Aorta (tissue), 5 donors: ENCODE measurements at regions not wholly inside any gene's neighbourhood (a gene's known extent, or its start where the extent isn't known, plus 50 kb on each side); places are given as distances from the start of the nearest gene placed in this dataset.
"Not testable (repeated sequence)": the region's sequence is repeated elsewhere in the genome, so short reads cannot be mapped to it uniquely, and the experiment has no call there.

Experiments used
- ATAC-seq: fragments of 200-7000 bp; cut with Tn5 transposase; one replicate; pipeline ENCODE4 v1.9.1; 2022; ENCODE audit warnings: moderate library complexity; ENCODE audit not compliant: low FRiP score
- DNase-seq, 2 donors: peaks; one replicate each; pipeline ENCODE4 v3.0.0-alpha.2; 2020
- H3K27ac ChIP-seq, 2 donors: one replicate each; pipeline ENCODE4 v1.5.1; 2013; ENCODE audit warnings: low read length in 2 of 2, mild to moderate bottlenecking in 2 of 2, moderate library complexity in 2 of 2, control low read depth in 1 of 2, inconsistent platforms in 1 of 2, low read depth in 1 of 2
- H3K27me3 ChIP-seq, 2 donors: one replicate each; pipeline ENCODE4 v1.6.1; 2013; ENCODE audit warnings: control low read depth in 1 of 2, low read length in 1 of 2, mild to moderate bottlenecking in 1 of 2, moderate library complexity in 1 of 2; ENCODE audit not compliant: insufficient read depth in 2 of 2, control insufficient read depth in 1 of 2
- H3K36me3 ChIP-seq, 2 donors: one replicate each; pipeline ENCODE4 v1.6.1; 2013; ENCODE audit warnings: control low read depth in 1 of 2, low read length in 1 of 2, mild to moderate bottlenecking in 1 of 2; ENCODE audit not compliant: insufficient read depth in 2 of 2, control insufficient read depth in 1 of 2
- H3K4me1 ChIP-seq, 2 donors: one replicate each; pipeline ENCODE4 v1.6.1; 2013; ENCODE audit warnings: low read length in 2 of 2, control low read depth in 1 of 2, mild to moderate bottlenecking in 1 of 2, moderate library complexity in 1 of 2; ENCODE audit not compliant: insufficient read depth in 2 of 2, control insufficient read depth in 1 of 2
- H3K4me3 ChIP-seq, 2 donors: one replicate each; pipeline ENCODE4 v1.5.1; 2013; ENCODE audit warnings: low read length in 2 of 2, control low read depth in 1 of 2, mild to moderate bottlenecking in 1 of 2
- H3K9me3 ChIP-seq: one replicate; pipeline ENCODE4 v1.6.1; 2013; ENCODE audit warnings: mild to moderate bottlenecking, low read length; ENCODE audit not compliant: control insufficient read depth
- WGBS, 2 donors: extraction: QIAGEN DNeasy Blood & Tissue Kit; methylation state at CpG; one replicate each; pipeline ENCODE4 v1.1.7; 2013; 5-methylcytosine and 5-hydroxymethylcytosine counted together
- intact Hi-C, 2 donors: fragments of 100-400 bp; cut with DNase I; formaldehyde crosslinking; loops; one replicate each; pipeline versions ENCODE4 v1.14.2 to v1.15.0; 2022
- donor health status: healthy with polysubstance abuse.
- donor health status: Bipolar disorder and iron deficiency.
- donor health status: DM: no; HTN: no; CAD: no.
- donor health status: DM: no; HTN: no; CAD: no.
- donor health status: DM: yes; HTN: yes; CAD: no.

DNA sequence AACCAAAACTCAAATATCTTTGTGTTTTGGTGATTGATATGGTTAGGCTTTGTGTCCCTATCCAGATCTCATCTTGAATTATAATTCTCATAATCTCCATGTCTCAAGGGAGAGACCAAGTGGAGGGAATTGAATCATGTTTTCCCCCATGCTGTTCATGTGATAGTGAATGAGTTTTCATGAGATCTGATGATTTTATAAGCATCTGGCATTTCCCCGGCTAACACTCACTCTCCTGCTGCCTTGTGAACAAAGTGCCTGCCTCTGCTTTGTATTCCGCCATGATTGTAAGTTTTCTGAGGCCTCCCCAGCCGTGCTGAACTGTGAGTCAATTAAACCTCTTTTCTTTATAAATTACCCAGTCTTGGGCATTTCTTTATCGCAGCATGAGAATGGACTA, 419.5 kb downstream of the SH2D4B start:
- no peak overlapping the region for H3K27ac ChIP-seq
- WGBS, 2 donors = 89 to 90% methylated on average over 4 of the region's 4 CpGs
- DNase-seq (no peak), ATAC-seq (no peak)
- no peaks in the 10 kb centered on the region for H3K9me3 ChIP-seq
- intact Hi-C loops = no loop called here
- H3K4me1 ChIP-seq = no peaks in the 10 kb centered on the region
- no peak overlapping the region for H3K4me3 ChIP-seq
- no peaks in the 10 kb centered on the region for H3K36me3 ChIP-seq
- H3K27me3 ChIP-seq = no peaks in the 10 kb centered on the region

DNA sequence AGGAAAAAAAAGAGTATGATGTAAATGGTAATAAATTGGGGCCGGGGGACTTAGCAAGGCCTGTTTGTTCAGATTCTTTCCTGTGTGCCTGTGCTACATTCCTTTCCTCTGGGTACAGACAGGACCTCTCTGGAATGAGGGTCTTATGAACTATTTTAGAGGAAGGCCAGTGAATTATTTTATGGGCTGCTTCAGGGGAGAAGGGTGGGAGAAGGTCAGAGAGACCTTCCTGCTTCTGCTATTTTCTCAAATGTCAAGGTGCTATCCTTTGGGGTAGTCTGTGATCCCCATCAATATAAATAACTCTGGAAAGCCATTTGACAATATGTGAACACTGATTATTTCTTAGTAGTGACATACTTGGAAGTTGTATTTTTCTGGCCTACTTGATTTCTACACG, 426.5 kb downstream of the SH2D4B start:
- no peak for ATAC-seq
- Histone ChIP-seq H3K4me3 (no peak overlapping the region), H3K4me1 (no peaks in the 10 kb centered on the region), H3K36me3 (no peaks in the 10 kb centered on the region), H3K27ac (no peak overlapping the region), H3K9me3 (no peaks in the 10 kb centered on the region), H3K27me3 (no peaks in the 10 kb centered on the region)
- no peak for DNase-seq
- 49 to 68% methylated on average over 2 of the region's 2 CpGs for WGBS, 2 donors
- intact Hi-C loops = no loop called here

GRCh38 chr10:80964955-80965614, 427.4 kb downstream of the SH2D4B start:
- H3K4me3 ChIP-seq = no peak overlapping the region
- no peaks in the 10 kb centered on the region for H3K36me3 ChIP-seq
- H3K4me1 ChIP-seq = no peaks in the 10 kb centered on the region
- H3K9me3 ChIP-seq = no peaks in the 10 kb centered on the region
- H3K27ac ChIP-seq = no peak overlapping the region
- no peaks in the 10 kb centered on the region for H3K27me3 ChIP-seq
- 46 to 53% methylated on average over 3 of the region's 3 CpGs for WGBS, 2 donors
- no peak for ATAC-seq
- DNase-seq = no peak
- intact Hi-C loops = no loop called here

GRCh38 chr10:80966326-80966986, 428.8 kb downstream of the SH2D4B start:
- Histone ChIP-seq H3K9me3 (no peaks in the 10 kb centered on the region), H3K36me3 (no peaks in the 10 kb centered on the region), H3K4me3 (no peak overlapping the region), H3K27ac (no peak overlapping the region), H3K27me3 (no peaks in the 10 kb centered on the region), H3K4me1 (no peaks in the 10 kb centered on the region)
- ATAC-seq (no peak), DNase-seq (no peak)
- intact Hi-C loops = no loop called here
- WGBS, 2 donors = 65 to 68% methylated on average over 3 of the region's 3 CpGs

- H3K27me3 ChIP-seq, H3K36me3 ChIP-seq, intact Hi-C loops, ATAC-seq, DNase-seq, H3K27ac ChIP-seq, H3K4me3 ChIP-seq, H3K9me3 ChIP-seq, H3K4me1 ChIP-seq: not testable (repeated sequence)
- WGBS, 2 donors = 90 to 93% methylated on average over 4 of the region's 4 CpGs
These were observed 429.7 kb downstream of the SH2D4B start for GRCh38 chr10:80967357-80967756.

DNA sequence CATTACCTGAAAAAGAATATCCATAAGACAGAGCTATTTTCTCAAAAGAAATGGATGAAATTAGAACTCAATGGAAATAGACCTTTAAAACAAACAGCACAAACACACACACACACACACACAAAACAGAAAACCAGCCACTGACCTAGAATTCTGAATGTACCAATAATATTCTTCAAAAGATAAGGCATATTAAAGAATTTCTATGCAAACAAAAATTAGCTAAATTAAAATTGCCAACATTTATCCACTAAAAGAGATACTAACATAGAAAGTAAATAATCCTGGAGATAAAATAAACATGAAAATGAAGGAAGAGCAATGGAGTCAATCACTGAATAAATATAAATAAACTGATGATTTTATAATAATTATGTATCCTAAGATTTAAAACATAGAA, 431.2 kb downstream of the SH2D4B start:
- no peak for DNase-seq
- Histone ChIP-seq H3K4me3 (no peak overlapping the region), H3K27ac (no peak overlapping the region), H3K4me1 (no peaks in the 10 kb centered on the region), H3K9me3 (no peaks in the 10 kb centered on the region), H3K27me3 (no peaks in the 10 kb centered on the region), H3K36me3 (no peaks in the 10 kb centered on the region)
- intact Hi-C loops = no loop called here
- ATAC-seq = no peak

DNA sequence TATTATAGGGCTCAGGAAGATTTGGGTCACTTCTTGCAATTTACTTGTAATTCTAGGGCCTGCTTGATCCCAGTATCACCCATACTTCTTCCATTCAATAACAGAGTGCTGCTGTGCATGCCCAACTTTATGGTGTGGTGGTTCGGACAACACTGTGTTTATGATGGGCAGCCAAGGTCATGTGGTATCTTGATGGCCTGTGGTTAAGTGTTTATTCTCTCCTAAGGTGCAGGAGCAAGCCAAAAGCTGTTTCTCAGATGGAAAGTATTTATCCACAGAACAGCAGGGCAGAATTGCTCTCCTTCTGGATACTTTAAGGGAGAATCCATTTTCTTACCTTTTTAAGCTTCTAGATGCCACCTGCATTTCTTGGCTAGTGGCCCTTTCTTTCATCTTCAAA, 433.8 kb downstream of the SH2D4B start:
- Histone ChIP-seq H3K36me3 (no peaks in the 10 kb centered on the region), H3K27ac (no peak overlapping the region), H3K4me1 (no peaks in the 10 kb centered on the region), H3K4me3 (no peak overlapping the region), H3K9me3 (no peaks in the 10 kb centered on the region), H3K27me3 (no peaks in the 10 kb centered on the region)
- WGBS, 2 donors = 74 to 81% methylated on average over 1 of the region's 1 CpG
- DNase-seq (no peak), ATAC-seq (no peak)
- intact Hi-C loops = no loop called here

- Histone ChIP-seq H3K4me1 (no peaks in the 10 kb centered on the region), H3K9me3 (no peaks in the 10 kb centered on the region), H3K4me3 (no peak overlapping the region), H3K27ac (no peak overlapping the region), H3K27me3 (no peaks in the 10 kb centered on the region), H3K36me3 (no peaks in the 10 kb centered on the region)
- WGBS, 2 donors = 85 to 87% methylated on average over 5 of the region's 5 CpGs
- DNase-seq (no peak), ATAC-seq (no peak)
- intact Hi-C loops = no loop called here
These were observed 439.0 kb downstream of the SH2D4B start for GRCh38 chr10:80976658-80977057.

GRCh38 chr10:80985102-80985501, 447.4 kb downstream of the SH2D4B start:
- Histone ChIP-seq H3K4me1 (no peaks in the 10 kb centered on the region), H3K4me3 (no peak overlapping the region), H3K9me3 (no peaks in the 10 kb centered on the region), H3K36me3 (no peaks in the 10 kb centered on the region), H3K27ac (no peak overlapping the region), H3K27me3 (peaks cover 0 to 1% of the 10 kb centered on the region in 2 donors)
- ATAC-seq (no peak), DNase-seq (no peak)
- intact Hi-C loops = no loop called here
- WGBS, 2 donors = 21 to 38% methylated on average over 1 of the region's 1 CpG
